Left renal cortex interstitium (tissue), 4 donors: ENCODE measurements at regions not wholly inside any gene's neighbourhood (a gene's known extent, or its start where the extent isn't known, plus 50 kb on each side); places are given as distances from the start of the nearest gene placed in this dataset.

ENCODE experiments used
- DNase-seq, 4 donors: peaks; one replicate each; pipeline ENCODE4 v3.0.0-alpha.2; 2013; ENCODE audit warnings: low read depth in 4 of 4, low spot score in 2 of 4, missing footprints in 1 of 4

- no peak for DNase-seq
Measured at GRCh38 chr7:106423821-106424475, 139.2 kb upstream of the NAMPT start.

- no peak for DNase-seq
Measured at GRCh38 chr7:106423111-106423510, 138.3 kb upstream of the NAMPT start.

DNA sequence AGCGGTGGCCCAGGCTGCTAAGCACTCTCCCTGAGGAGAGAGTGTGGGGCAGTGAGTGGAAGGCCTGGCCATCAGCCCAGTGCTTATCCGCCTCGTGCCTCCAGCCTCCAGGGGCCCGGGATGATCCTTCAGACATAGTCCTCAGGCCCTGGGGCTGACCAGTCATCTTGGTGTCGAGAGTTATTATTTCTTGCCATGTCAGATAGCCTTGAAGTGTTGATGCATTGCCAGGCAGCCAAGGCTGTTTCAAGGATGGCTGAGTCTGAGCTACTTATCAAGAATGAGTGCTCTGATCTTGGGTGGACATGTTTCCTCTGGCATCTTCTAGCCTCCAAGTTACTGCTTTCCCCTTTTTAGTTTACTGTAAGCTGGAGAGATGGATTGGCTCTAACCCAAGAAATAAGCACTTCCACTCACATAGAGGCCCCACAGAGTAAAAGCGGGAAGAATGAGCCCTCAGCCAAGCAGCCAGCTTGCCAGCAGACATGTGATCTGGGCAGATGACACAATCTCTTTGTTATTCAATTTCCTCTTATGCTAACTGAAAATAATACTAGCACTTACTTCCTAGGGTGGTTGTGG is 136.5 kb upstream of the NAMPT start:
- peak in 1 of 4 donors; percentile 4 for DNase-seq

GRCh38 chr7:106420736-106421135 is 136.0 kb upstream of the NAMPT start:
- DNase-seq, result no peak

DNA sequence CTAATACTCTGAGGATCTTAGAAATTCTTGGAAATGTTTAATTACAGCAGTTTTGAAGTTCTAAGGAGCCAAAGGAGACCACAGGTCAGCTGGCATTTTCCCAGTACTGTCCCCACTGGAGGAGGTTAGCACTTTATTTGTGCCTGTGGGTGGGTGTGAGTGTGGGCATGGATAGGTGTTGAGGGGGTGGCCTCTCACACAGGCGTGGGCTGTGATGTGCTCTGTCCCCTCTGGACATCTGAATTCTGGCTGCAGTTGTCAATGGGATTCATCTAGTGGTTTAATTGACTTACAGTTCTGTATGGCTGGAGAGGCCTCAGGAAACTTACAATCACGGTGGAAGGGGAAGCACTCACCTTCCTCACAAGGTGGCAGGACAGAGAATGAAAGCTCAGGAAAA is 135.4 kb upstream of the NAMPT start:
- no peak for DNase-seq

GRCh38 chr7:106419455-106420182 is 134.8 kb upstream of the NAMPT start:
- no peak for DNase-seq

DNA sequence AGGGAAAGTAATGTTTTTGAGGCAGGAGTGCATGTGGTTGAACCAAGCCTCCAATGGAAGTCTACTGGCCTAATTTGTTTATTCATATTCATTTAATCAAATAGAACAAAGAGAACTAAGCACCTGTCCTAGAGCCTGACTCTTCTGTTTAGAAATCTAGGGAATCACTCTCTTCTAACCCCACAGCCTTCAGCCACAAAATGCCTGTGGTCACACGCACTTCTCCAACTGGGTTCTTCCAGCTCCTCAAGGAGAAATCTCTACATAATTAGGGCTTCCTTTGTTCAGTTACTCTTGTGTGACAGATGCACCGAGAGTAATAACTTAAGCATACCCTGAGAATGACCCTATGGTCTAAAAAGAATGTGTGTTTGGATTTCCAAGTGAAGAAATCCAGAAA is 133.7 kb upstream of the NAMPT start:
- no peak for DNase-seq

GRCh38 chr7:106418094-106418493 is 133.3 kb upstream of the NAMPT start:
- no peak for DNase-seq

- DNase-seq, result no peak
Measured at GRCh38 chr7:106417273-106417902, 132.6 kb upstream of the NAMPT start.

GRCh38 chr7:106416430-106416829 is 131.6 kb upstream of the NAMPT start:
- DNase-seq, result no peak

GRCh38 chr7:106415433-106415832 is 130.7 kb upstream of the NAMPT start:
- no peak for DNase-seq

GRCh38 chr7:106413446-106413845 is 128.7 kb upstream of the NAMPT start:
- no peak for DNase-seq

DNA sequence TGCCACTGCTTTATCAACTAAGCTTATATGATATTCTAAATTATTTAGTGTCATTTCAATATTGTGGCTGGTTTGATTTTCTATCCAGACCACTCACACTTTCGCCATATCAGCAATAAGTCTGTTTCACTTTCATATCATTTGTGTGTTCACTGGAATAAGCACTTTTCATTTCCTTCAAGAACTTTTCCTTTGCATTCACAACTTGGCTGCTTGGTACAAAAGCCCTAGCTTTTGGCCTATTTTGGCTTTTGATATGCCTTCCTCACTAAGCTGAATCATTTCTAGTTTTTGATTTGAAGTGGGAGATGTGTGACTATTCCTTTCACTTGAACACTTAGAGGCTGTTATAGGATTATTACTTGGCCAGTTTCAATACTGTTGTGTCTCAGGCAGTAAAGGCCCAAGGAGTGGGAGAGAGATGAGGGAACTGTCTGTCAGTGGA is 120.9 kb upstream of the NAMPT start:
- no peak for DNase-seq

DNA sequence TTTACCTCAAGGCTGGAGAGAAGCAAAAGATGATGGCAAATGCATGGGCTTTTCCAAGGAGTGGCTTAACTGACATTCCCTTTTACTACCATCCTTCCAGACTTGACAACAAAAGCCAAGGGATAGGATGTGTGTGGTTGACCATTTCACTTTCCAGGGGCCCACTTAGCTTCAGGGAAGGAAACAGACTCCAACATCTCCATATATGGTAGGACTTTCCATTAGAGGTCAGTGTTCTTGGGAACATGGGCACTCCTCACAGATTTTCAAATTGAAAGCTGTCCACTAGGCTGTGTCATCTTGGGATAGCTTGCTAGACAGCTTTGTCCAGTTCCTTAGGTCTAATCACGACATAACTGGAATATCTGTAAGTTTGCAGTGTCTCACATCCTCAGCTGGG is 118.1 kb upstream of the NAMPT start:
- DNase-seq, result no peak

DNA sequence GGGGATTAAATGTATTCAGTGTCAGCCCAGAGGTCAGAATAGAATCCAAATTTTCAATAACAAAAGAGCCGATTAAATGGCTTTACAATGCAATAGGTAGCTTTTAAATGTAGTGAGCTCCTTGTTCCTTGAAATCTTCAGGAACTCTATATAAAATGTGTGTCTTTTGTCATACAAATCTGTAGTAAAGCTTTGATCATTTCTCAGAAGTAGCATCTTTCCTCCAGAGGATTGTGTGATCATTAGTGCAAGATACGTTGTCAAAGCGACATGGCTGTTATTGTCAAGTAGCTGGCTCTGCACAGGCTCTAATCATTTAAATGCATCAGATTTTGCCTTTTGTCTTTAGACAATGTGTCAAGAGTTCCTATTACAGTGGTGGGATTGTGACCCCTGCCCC is 116.1 kb upstream of the NAMPT start:
- no peak for DNase-seq

- DNase-seq, result no peak
Measured at GRCh38 chr7:106398786-106399185, 114.0 kb upstream of the NAMPT start.

DNA sequence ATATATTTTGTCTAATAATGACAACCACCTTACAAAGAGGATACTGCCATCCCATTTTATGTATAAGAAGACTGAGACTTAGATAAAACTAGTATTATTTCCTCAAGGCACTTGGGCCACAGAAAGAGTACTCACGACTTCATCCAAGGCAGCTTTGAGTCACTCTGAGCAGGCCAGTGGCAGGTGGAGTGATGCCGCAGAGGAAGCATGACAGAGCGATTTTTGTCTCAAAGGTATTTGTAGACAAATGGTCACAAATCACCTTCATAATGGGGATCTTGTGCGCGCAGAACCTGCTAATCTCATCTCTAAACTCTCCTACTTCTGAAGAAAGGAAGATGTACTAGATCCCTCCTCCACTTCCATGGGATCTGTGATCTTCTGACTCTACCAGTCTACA is 113.2 kb upstream of the NAMPT start:
- DNase-seq, result no peak

DNA sequence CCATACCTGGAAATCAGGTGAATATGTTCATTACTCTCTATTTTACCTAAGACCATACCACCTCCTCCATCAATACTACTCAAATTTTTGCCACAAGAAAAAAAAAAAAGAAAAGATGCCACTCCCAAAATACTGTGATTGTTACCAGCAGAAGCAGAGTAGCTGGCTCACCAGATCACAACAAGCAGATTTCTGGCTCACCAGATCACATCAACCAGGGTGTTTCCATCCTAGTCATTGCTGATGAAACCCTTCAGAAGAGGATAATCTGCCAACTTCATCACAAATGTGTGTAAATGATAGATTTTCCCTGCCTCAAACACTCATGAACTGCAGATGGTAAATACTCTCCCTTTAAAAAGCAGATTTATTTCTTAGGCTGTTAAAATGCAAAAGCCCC is 109.7 kb upstream of the NAMPT start:
- DNase-seq, result no peak

- DNase-seq, result no peak
Measured at GRCh38 chr7:106393564-106394251, 108.9 kb upstream of the NAMPT start.

GRCh38 chr7:106392590-106392989 is 107.8 kb upstream of the NAMPT start:
- DNase-seq, result no peak

DNA sequence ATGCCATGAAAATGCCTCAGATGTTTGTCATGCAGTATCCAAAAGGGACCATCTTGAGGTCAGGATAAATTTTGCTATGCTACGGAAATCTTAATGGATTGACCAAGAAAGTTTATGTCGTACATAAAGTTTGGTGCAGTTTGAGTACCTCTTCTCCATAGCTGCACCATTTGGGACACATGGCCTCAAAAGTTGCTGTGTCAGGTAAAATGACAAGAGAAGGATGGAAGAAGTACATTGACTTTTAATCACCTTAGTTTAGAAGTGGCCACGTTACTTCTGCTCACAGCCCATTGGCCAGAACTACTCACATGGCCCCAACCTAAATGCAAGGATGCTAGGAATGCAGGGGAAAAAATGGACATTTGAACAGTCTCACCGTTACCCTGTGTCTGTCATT is 107.4 kb upstream of the NAMPT start:
- no peak for DNase-seq
